ENCODE measurements at regions not wholly inside any gene's neighbourhood (a gene's known extent, or its start where the extent isn't known, plus 50 kb on each side); places are given as distances from the start of the nearest gene placed in this dataset.

GRCh38 chr7:41762641-41763040, 59.8 kb upstream of the INHBA start:
- TF ChIP-seq POLR2AphosphoS5 (IDR thresholded peaks at IDR 0.05; ENCODE audit: borderline replicate concordance, low read depth, low read length) (no peak), EZH2 (IDR thresholded peaks at IDR 0.05) (no peak)

Data from SK-N-MC (cell line).